ENCODE measurements at regions not wholly inside any gene's neighbourhood (a gene's known extent, or its start where the extent isn't known, plus 50 kb on each side); places are given as distances from the start of the nearest gene placed in this dataset.

- no peaks in the 10 kb centered on the region for H3K79me2 ChIP-seq (ENCODE audit: insufficient read depth, low read length)
- H3K56ac ChIP-seq (ENCODE audit: insufficient read length, low read depth, low read length), result no peak overlapping the region
- H3K4ac ChIP-seq (ENCODE audit: low read depth, low read length), result no peak overlapping the region
- no peak overlapping the region for H3K18ac ChIP-seq (ENCODE audit: insufficient read length, low read depth, low read length)
- no peaks in the 10 kb centered on the region for H4K20me1 ChIP-seq (ENCODE audit: control insufficient read depth, insufficient read depth, insufficient read length)
- H4K91ac ChIP-seq (ENCODE audit: insufficient read length, low read depth, low read length), result no peak overlapping the region
- Mint-ChIP-seq H3K27me3 (ENCODE audit: low read depth) (peaks cover 34% of the 10 kb centered on the region), H3K4me3 (no peak overlapping the region), H3K9me3 (peaks cover 14 to 23% of the 10 kb centered on the region in 2 experiments), H3K4me1 (peaks cover 37 to 38% of the 10 kb centered on the region in 2 experiments), H3K27ac (no peak overlapping the region), H3K36me3 (ENCODE audit: insufficient read depth in 1 of 3, low read depth in 3 of 3) (peaks cover 12 to 21% (median 12%) of the 10 kb centered on the region in 3 experiments)
- H3K79me1 ChIP-seq (ENCODE audit: insufficient read depth, low read depth, low read length, poor library complexity, severe bottlenecking), result no peaks in the 10 kb centered on the region
- no peak overlapping the region for H4K5ac ChIP-seq (ENCODE audit: insufficient read length, low read depth, low read length)
- TF ChIP-seq CTCF (conservative IDR thresholded peaks at IDR 0.05), result no peak
- H2BK15ac ChIP-seq (ENCODE audit: low read depth, low read length), result no peak overlapping the region
- H3K9me3 ChIP-seq (ENCODE audit: control insufficient read depth, low read depth, low read length), result no peaks in the 10 kb centered on the region
- no peak overlapping the region for H3K27ac ChIP-seq (ENCODE audit: insufficient read length, low read depth, low read length)
- H3K4me1 ChIP-seq (ENCODE audit: insufficient read depth, low read length), result peaks cover 3% of the 10 kb centered on the region; the same call in 1 of the 2 replicates
- no peak overlapping the region for H2BK20ac ChIP-seq (ENCODE audit: low read depth, low read length, poor library complexity, severe bottlenecking)
- no peak overlapping the region for H2BK5ac ChIP-seq (ENCODE audit: insufficient read length, low read length)
- no peak overlapping the region for H3K23ac ChIP-seq (ENCODE audit: insufficient read length, low read depth, low read length)
- H3K4me2 ChIP-seq (ENCODE audit: insufficient read depth, insufficient read length, low read length), result no peak overlapping the region
- WGBS (ENCODE audit: extremely low coverage, insufficient read length, low lambda C conversion rate), result no CpG with 5 or more reads among the region's 2 CpGs
- no peak overlapping the region for H2BK12ac ChIP-seq (ENCODE audit: insufficient read length, low read depth, low read length)
- H3K9ac ChIP-seq (ENCODE audit: extremely low read depth, insufficient read length, low read length), result no peak overlapping the region
- no peaks in the 10 kb centered on the region for H3K23me2 ChIP-seq (ENCODE audit: insufficient read length, low read depth, low read length, poor library complexity, severe bottlenecking)
- H3T11ph ChIP-seq (ENCODE audit: low read length), result no peak overlapping the region
- H2AFZ ChIP-seq (ENCODE audit: low read length), result no peak overlapping the region
- DNase-seq, result no peak
- H2AK5ac ChIP-seq (ENCODE audit: insufficient read length, low read length), result no peak overlapping the region
- H2BK120ac ChIP-seq (ENCODE audit: low read depth, low read length, poor library complexity, severe bottlenecking), result no peak overlapping the region
- H4K8ac ChIP-seq (replicated peaks; ENCODE audit: insufficient read length, low read depth, low read length), result no peak overlapping the region
- H3K27me3 ChIP-seq (ENCODE audit: insufficient read depth, low read length), result no peaks in the 10 kb centered on the region
- H3K14ac ChIP-seq (ENCODE audit: insufficient read depth, low read length), result no peak overlapping the region
These were observed 111.0 kb upstream of the NFIA start for GRCh38 chr1:60971330-60971729.
